A549 (cell line): ENCODE measurements at regions not wholly inside any gene's neighbourhood (a gene's known extent, or its start where the extent isn't known, plus 50 kb on each side); places are given as distances from the start of the nearest gene placed in this dataset.

Experiments used
- ATAC-seq, 2 experiments: fragments of 200-7000 bp in 1 of 2; fragments of >200 bp in 1 of 2; cut with Nextera tagmentation in 1 of 2; cut with Tn5 transposase in 1 of 2; 3 replicates each; pipeline versions ENCODE4 v1.8.0 to v1.9.1; 2018 to 2020; ENCODE audit warnings: mild to moderate bottlenecking in 1 of 2, moderate library complexity in 1 of 2
- CTCF ChIA-PET: fragments of 300-600 bp; sonication (Branson Sonifier 250); formaldehyde crosslinking; extraction: SDS; loops from one replicate; lab custom pipeline; 2021; ENCODE audit warnings: antibody characterized with exemption, inconsistent platforms; lab: Yijun Ruan, JAX
- POLR2A ChIA-PET: fragments of 350-600 bp; formaldehyde crosslinking; extraction: SDS; loops from one replicate; lab custom pipeline; 2021; ENCODE audit warnings: antibody characterized with exemption, inconsistent platforms; lab: Yijun Ruan, JAX
- DNase-seq, 2 experiments: peaks; one replicate each; pipeline versions ENCODE4 v3.0.0 to v3.0.0-alpha.2; 2011 to 2016; ENCODE audit warnings: low read depth in 1 of 2, low spot score in 1 of 2
- FAIRE-seq: peaks from 2 replicates; lab custom pipeline; 2011; peaks lifted over from hg19 to GRCh38; lab: Jason Lieb, UNC
- H3K27ac ChIP-seq, 2 experiments: fragments of >200 bp; sonication (Bioruptor Twin); formaldehyde crosslinking; 3 replicates each; pipeline ENCODE4 v1.5.1; 2016 to 2017
- H3K4me1 ChIP-seq: fragments of >200 bp; sonication (Bioruptor Twin); formaldehyde crosslinking; 3 replicates; pipeline ENCODE4 v1.6.1; 2016
- H3K4me2 ChIP-seq: fragments of >200 bp; sonication (Bioruptor Twin); formaldehyde crosslinking; 3 replicates; pipeline ENCODE4 v1.6.1; 2016
- H3K4me3 ChIP-seq: fragments of >200 bp; sonication (Bioruptor Twin); formaldehyde crosslinking; 3 replicates; pipeline ENCODE4 v1.5.1; 2016
- H3K9me3 ChIP-seq: fragments of >200 bp; sonication (Bioruptor Twin); formaldehyde crosslinking; 3 replicates; pipeline ENCODE4 v1.6.1; 2016
- CHD2 ChIP-seq: fragments of 150-350 bp; IDR thresholded peaks from 2 replicates; pipeline ENCODE4 v1.6.1; 2014; ENCODE audit warnings: low read length; ENCODE audit not compliant: partially characterized antibody
- FOSL2 ChIP-seq, 2 experiments: fragments of 450-650 bp in 1 of 2; fragments of >200 bp in 1 of 2; sonication (Bioruptor Twin) in 1 of 2; formaldehyde crosslinking; IDR thresholded peaks; 2 replicates each; pipeline versions ENCODE4 v1.5.0 to v1.6.1; 2016 to 2020; ENCODE audit warnings: mild to moderate bottlenecking in 1 of 2, moderate library complexity in 1 of 2
- HOXB5 ChIP-seq: fragments of 250-450 bp; sonication (Bioruptor Pico); IDR thresholded peaks from 2 replicates; pipeline ENCODE4 v1.5.0; 2020; ENCODE audit warnings: mild to moderate bottlenecking, moderate library complexity
- MAZ ChIP-seq: fragments of 150-350 bp; IDR thresholded peaks from 2 replicates; pipeline ENCODE4 v1.6.1; 2014; ENCODE audit warnings: antibody characterized with exemption, low read depth, low read length, borderline replicate concordance
- POLR2A ChIP-seq: IDR thresholded peaks from 2 replicates; pipeline ENCODE4 v1.6.1; 2012; ENCODE audit warnings: mild to moderate bottlenecking, low read length
- ZNF302 ChIP-seq: fragments of 250-450 bp; sonication (Bioruptor Pico); IDR thresholded peaks from 2 replicates; pipeline ENCODE4 v1.9.0; 2021; ENCODE audit warnings: inconsistent platforms, mild to moderate bottlenecking, moderate library complexity
- TF ChIP-seq, protein P1 (sequence below): fragments of 200-600 bp; sonication (generic); IDR thresholded peaks from 2 replicates; pipeline ENCODE4 v1.6.1; 2016; ENCODE audit warnings: antibody characterized with exemption, mild to moderate bottlenecking, moderate library complexity
- TF ChIP-seq, protein P2 (sequence below): fragments of 450-650 bp; IDR thresholded peaks from 2 replicates; pipeline ENCODE4 v1.6.1; 2014; ENCODE audit warnings: antibody characterized with exemption

DNA sequence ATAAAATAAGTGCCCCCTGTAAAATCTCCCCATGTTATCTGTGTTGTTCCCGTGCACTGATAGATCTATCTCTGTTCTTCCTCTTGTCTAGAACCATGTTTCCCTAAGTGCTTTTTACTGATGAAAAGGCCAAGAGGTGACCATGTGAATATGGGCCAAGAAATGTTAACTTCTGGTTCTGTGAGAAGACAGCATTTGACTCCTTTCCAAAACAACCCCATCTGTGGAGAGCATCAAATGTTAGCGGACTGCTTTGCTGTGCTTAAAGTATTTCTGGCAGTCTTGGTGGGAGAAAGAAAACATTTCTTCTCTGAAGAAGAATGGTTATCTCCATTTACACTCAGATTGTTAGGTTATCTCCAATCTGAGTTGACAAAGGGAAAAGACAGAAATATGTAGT is 58.6 kb upstream of the GUCY1A2 start (continued):
- TF ChIP-seq, protein P1, sequence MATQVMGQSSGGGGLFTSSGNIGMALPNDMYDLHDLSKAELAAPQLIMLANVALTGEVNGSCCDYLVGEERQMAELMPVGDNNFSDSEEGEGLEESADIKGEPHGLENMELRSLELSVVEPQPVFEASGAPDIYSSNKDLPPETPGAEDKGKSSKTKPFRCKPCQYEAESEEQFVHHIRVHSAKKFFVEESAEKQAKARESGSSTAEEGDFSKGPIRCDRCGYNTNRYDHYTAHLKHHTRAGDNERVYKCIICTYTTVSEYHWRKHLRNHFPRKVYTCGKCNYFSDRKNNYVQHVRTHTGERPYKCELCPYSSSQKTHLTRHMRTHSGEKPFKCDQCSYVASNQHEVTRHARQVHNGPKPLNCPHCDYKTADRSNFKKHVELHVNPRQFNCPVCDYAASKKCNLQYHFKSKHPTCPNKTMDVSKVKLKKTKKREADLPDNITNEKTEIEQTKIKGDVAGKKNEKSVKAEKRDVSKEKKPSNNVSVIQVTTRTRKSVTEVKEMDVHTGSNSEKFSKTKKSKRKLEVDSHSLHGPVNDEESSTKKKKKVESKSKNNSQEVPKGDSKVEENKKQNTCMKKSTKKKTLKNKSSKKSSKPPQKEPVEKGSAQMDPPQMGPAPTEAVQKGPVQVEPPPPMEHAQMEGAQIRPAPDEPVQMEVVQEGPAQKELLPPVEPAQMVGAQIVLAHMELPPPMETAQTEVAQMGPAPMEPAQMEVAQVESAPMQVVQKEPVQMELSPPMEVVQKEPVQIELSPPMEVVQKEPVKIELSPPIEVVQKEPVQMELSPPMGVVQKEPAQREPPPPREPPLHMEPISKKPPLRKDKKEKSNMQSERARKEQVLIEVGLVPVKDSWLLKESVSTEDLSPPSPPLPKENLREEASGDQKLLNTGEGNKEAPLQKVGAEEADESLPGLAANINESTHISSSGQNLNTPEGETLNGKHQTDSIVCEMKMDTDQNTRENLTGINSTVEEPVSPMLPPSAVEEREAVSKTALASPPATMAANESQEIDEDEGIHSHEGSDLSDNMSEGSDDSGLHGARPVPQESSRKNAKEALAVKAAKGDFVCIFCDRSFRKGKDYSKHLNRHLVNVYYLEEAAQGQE = no peak
- no peak for TF ChIP-seq ZNF302
- TF ChIP-seq, protein P2, sequence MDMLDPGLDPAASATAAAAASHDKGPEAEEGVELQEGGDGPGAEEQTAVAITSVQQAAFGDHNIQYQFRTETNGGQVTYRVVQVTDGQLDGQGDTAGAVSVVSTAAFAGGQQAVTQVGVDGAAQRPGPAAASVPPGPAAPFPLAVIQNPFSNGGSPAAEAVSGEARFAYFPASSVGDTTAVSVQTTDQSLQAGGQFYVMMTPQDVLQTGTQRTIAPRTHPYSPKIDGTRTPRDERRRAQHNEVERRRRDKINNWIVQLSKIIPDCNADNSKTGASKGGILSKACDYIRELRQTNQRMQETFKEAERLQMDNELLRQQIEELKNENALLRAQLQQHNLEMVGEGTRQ = no peak
- TF ChIP-seq MAZ = no peak
- no peak for TF ChIP-seq POLR2A
- TF ChIP-seq, all 56 proteins: peak for 0

DNA sequence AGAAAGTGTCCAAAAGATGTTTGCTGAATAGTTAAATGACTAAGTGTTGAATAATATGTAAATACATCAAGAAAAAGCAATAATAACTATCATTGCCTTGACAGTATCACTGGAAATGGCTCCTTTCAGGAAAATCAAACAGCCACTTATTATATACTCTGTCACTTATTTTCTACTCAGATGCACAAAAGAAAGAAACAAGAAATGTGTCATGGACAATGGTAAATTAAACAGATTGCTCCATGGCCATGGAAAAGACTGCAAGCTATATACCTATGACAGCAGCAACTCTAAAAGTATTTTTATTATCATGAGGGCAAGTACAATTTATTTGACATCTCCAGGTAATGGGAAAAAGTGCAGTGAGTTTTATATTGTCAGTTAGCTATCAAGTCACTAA is 52.9 kb upstream of the GUCY1A2 start:
- POLR2A ChIA-PET = no interaction called here
- no peak overlapping the region for H3K4me2 ChIP-seq
- CTCF ChIA-PET = no interaction called here
- H3K4me3 ChIP-seq = no peak overlapping the region
- no peaks in the 10 kb centered on the region for H3K4me1 ChIP-seq
- ATAC-seq (no peak), DNase-seq (no peak), FAIRE-seq (no peak)
- no peak overlapping the region for H3K27ac ChIP-seq
- H3K9me3 ChIP-seq = no peaks in the 10 kb centered on the region
- TF ChIP-seq HOXB5 (CRISPR knock-in tag) (no peak), CHD2 (no peak), FOSL2 (IDR thresholded peaks at IDR 0.05) (no peak), FOSL2 (CRISPR knock-in tag; IDR thresholded peaks at IDR 0.05) (no peak)
- TF ChIP-seq, protein P2 = no peak
